ENCODE measurements at regions not wholly inside any gene's neighbourhood (a gene's known extent, or its start where the extent isn't known, plus 50 kb on each side); places are given as distances from the start of the nearest gene placed in this dataset.
A peak's percentile ranks its signal among the peaks of the same experiment; 100 is the strongest.

DNA sequence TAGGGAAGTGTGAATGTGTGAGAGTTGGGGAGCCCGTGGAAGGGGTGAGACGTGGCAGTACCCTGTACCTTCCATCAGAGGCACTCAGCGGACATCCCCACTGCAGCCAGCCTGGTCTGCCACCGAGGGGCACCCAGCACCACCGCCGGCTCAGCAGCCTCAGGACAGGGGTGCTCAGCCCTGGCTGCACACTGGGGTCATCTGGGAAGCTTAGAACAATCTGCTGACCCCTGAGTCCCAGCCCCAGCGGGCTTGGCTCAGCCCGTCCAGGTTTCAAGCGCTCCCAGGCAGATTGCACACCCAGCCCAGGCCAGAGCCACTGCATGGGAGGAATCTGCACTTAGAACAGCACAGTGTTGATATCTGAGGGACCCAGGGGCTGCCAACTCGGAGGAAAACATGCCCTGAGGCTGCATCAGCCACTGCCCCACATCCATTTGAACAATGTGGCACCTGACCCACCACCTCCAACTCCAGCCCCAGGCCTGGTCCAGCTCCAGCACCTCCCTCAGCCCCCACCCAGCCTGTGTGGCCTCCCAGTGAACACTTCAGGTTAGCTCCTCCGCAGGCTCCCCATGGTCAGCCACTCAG, 147.1 kb upstream of the OTOS start:
- no peak overlapping the region for H3K23ac ChIP-seq (ENCODE audit: low read depth, low read length, poor library complexity)
- peaks cover 0 to 5% of the 10 kb centered on the region in 2 donors for H3K9me3 ChIP-seq (replicated peaks in 1 of 2; ENCODE audit: control insufficient read depth in 2 of 2, insufficient read depth in 1 of 2, low read depth in 1 of 2, low read length in 2 of 2)
- peaks cover 0 to 4% of the 10 kb centered on the region in 2 donors for H3K4me1 ChIP-seq (ENCODE audit: control insufficient read depth in 2 of 2, insufficient read depth in 1 of 2, low read depth in 1 of 2, low read length in 2 of 2)
- no peak overlapping the region for H3K14ac ChIP-seq (ENCODE audit: low read length)
- H2AK5ac ChIP-seq (ENCODE audit: low read depth, low read length), result peak overlapping the region; percentile 59
- H3K4me2 ChIP-seq (ENCODE audit: insufficient read depth, low read length, poor library complexity, severe bottlenecking), result no peak overlapping the region
- H2BK12ac ChIP-seq (ENCODE audit: low read length), result no peak overlapping the region
- H2BK5ac ChIP-seq (ENCODE audit: low read length), result peak overlapping the region; percentile 78
- DNase-seq (ENCODE audit: low spot score), result no peak
- no peak overlapping the region for H4K8ac ChIP-seq (ENCODE audit: low read depth, low read length)
- WGBS, 2 donors (ENCODE audit: extremely low coverage in 2 of 2, insufficient read length in 2 of 2, insufficient replicate concordance in 1 of 2), result no CpG with 5 or more reads among the region's 11 CpGs
- no peak overlapping the region for H3K4me3 ChIP-seq (ENCODE audit: low read length in 2 of 2)
- H2BK120ac ChIP-seq (ENCODE audit: low read depth, low read length), result no peak overlapping the region
- H3K9ac ChIP-seq (ENCODE audit: low read depth, low read length, poor library complexity), result no peak overlapping the region
- H3K79me1 ChIP-seq (ENCODE audit: low read depth, low read length), result no peaks in the 10 kb centered on the region
- peak overlapping the region; percentile 22 for H4K91ac ChIP-seq (ENCODE audit: low read depth, low read length, poor library complexity)
- H2AFZ ChIP-seq (ENCODE audit: low read length), result peak overlapping the region; percentile 18
- peak overlapping the region; percentile 47 for H2BK15ac ChIP-seq (ENCODE audit: low read length)
- no peak overlapping the region for H3K4ac ChIP-seq (ENCODE audit: low read length)
- no peak overlapping the region for H3K27ac ChIP-seq (replicated peaks; ENCODE audit: low read length)
- no peaks in the 10 kb centered on the region for H3K27me3 ChIP-seq (ENCODE audit: control insufficient read depth in 3 of 3, insufficient read depth in 3 of 3, low read depth in 1 of 3, low read length in 3 of 3)
- peak overlapping the region; percentile 1 for H3K18ac ChIP-seq (ENCODE audit: low read length)
- no peaks in the 10 kb centered on the region for H3K36me3 ChIP-seq (replicated peaks in 1 of 2; ENCODE audit: control insufficient read depth in 2 of 2, insufficient read depth in 2 of 2, low read length in 2 of 2)

DNA sequence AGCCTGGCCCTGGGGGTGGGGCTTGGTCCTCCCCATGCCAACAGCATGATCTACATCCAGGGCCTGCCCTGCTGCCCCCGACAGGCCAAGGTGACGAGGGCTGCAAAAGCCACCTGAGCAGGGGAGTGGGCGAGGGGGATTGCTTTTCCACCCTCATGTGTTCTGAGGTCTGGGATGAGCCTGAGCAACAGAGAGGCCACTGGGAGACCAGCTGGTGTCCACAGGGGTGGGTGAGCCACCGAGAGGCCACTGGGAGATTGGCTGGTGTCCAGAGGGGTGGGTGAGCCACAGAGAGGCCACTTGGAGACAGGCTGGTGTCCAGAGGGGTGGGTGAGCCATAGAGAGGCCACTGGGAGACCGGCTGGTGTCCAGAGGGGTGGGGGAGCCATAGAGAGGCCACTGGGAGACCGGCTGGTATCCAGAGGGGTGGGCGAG, 147.4 kb upstream of the GPC1 start:
- Histone ChIP-seq H2BK12ac (ENCODE audit: low read length) (no peak overlapping the region), H2BK15ac (ENCODE audit: low read length) (peak overlapping the region; percentile 67), H3K18ac (ENCODE audit: low read length) (peak overlapping the region; percentile 1), H3K9ac (ENCODE audit: low read depth, low read length, poor library complexity) (no peak overlapping the region), H3K9me3 (replicated peaks in 1 of 2; ENCODE audit: control insufficient read depth in 2 of 2, insufficient read depth in 1 of 2, low read depth in 1 of 2, low read length in 2 of 2) (peaks cover 0 to 5% of the 10 kb centered on the region in 2 donors), H3K4me2 (ENCODE audit: insufficient read depth, low read length, poor library complexity, severe bottlenecking) (no peak overlapping the region), H3K4ac (ENCODE audit: low read length) (peak overlapping the region; percentile 55), H3K27me3 (ENCODE audit: control insufficient read depth in 3 of 3, insufficient read depth in 3 of 3, low read depth in 1 of 3, low read length in 3 of 3) (peaks cover 0 to 2% (median 0%) of the 10 kb centered on the region in 3 experiments), H4K8ac (ENCODE audit: low read depth, low read length) (no peak overlapping the region), H3K79me1 (ENCODE audit: low read depth, low read length) (no peaks in the 10 kb centered on the region), H4K91ac (ENCODE audit: low read depth, low read length, poor library complexity) (no peak overlapping the region), H3K4me3 (ENCODE audit: low read length in 2 of 2) (no peak overlapping the region), H3K23ac (ENCODE audit: low read depth, low read length, poor library complexity) (no peak overlapping the region), H2AK5ac (ENCODE audit: low read depth, low read length) (no peak overlapping the region), H2BK120ac (ENCODE audit: low read depth, low read length) (no peak overlapping the region), H2AFZ (ENCODE audit: low read length) (no peak overlapping the region), H3K36me3 (replicated peaks in 1 of 2; ENCODE audit: control insufficient read depth in 2 of 2, insufficient read depth in 2 of 2, low read length in 2 of 2) (no peaks in the 10 kb centered on the region), H3K4me1 (ENCODE audit: control insufficient read depth in 2 of 2, insufficient read depth in 1 of 2, low read depth in 1 of 2, low read length in 2 of 2) (peaks cover 0 to 4% of the 10 kb centered on the region in 2 donors), H2BK5ac (ENCODE audit: low read length) (no peak overlapping the region), H3K14ac (ENCODE audit: low read length) (no peak overlapping the region), H3K27ac (replicated peaks; ENCODE audit: low read length) (no peak overlapping the region)
- no CpG with 5 or more reads among the region's 7 CpGs for WGBS, 2 donors (ENCODE audit: extremely low coverage in 2 of 2, insufficient read length in 2 of 2, insufficient replicate concordance in 1 of 2)
- no peak for DNase-seq (ENCODE audit: low spot score)

DNA sequence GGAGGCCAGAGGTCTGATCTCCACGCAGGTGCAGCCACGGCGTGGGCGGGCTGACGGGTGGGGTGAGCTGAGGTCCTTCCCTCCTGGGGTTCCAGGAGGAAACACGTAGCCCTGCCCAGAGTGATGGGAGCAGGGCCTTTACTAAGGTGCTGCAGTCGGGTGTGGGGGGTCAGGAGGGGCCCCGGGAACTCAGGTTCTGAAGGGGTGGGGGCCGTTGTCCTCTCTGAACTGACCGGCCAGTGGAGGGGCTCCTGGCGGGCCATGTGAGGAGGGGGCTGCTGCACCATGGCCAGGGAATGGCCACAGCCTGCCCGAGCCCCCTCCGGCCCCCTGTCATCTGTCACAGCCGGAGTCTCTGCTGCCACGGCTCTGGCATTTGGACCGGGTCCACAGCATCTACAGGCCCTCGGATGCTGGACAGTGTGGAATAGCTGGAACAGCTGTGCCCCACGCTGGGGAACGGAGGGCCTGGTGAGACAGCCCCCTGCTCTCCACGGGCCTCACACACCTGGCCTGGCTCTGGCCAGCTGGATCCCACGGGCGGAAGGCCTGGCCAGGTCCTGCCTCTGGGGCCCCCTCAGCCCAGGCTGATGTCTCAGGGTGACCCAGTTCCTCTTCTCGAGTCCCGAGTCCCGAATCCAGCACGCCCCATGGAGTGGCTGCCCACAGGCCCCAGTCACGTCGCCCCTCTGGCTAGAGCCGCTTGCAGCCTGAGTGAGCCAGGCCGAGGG, 145.6 kb upstream of the GPC1 start:
- H2BK5ac ChIP-seq (ENCODE audit: low read length), result peak overlapping the region; percentile 63
- no CpG with 5 or more reads among the region's 30 CpGs for WGBS, 2 donors (ENCODE audit: extremely low coverage in 2 of 2, insufficient read length in 2 of 2, insufficient replicate concordance in 1 of 2)

More for the DNA sequence above, 145.6 kb upstream of the GPC1 start:
- Histone ChIP-seq H2BK120ac (ENCODE audit: low read depth, low read length) (no peak overlapping the region), H3K23ac (ENCODE audit: low read depth, low read length, poor library complexity) (peak overlapping the region; percentile 80), H2AK5ac (ENCODE audit: low read depth, low read length) (peak overlapping the region; percentile 71), H3K4ac (ENCODE audit: low read length) (no peak overlapping the region), H2AFZ (ENCODE audit: low read length) (no peak overlapping the region), H3K4me3 (ENCODE audit: low read length in 2 of 2) (no peak overlapping the region), H3K9ac (ENCODE audit: low read depth, low read length, poor library complexity) (no peak overlapping the region), H3K14ac (ENCODE audit: low read length) (no peak overlapping the region), H2BK12ac (ENCODE audit: low read length) (no peak overlapping the region), H3K4me2 (ENCODE audit: insufficient read depth, low read length, poor library complexity, severe bottlenecking) (no peak overlapping the region), H2BK15ac (ENCODE audit: low read length) (peak overlapping the region; percentile 3), H3K27me3 (ENCODE audit: control insufficient read depth in 3 of 3, insufficient read depth in 3 of 3, low read depth in 1 of 3, low read length in 3 of 3) (peaks cover 0 to 4% (median 0%) of the 10 kb centered on the region in 3 experiments), H3K27ac (replicated peaks; ENCODE audit: low read length) (no peak overlapping the region), H3K18ac (ENCODE audit: low read length) (peak overlapping the region; percentile 49), H3K36me3 (replicated peaks in 1 of 2; ENCODE audit: control insufficient read depth in 2 of 2, insufficient read depth in 2 of 2, low read length in 2 of 2) (no peaks in the 10 kb centered on the region), H3K4me1 (ENCODE audit: control insufficient read depth in 2 of 2, insufficient read depth in 1 of 2, low read depth in 1 of 2, low read length in 2 of 2) (peaks cover 2 to 4% of the 10 kb centered on the region in 2 donors), H3K9me3 (replicated peaks in 1 of 2; ENCODE audit: control insufficient read depth in 2 of 2, insufficient read depth in 1 of 2, low read depth in 1 of 2, low read length in 2 of 2) (peaks cover 0 to under 1% of the 10 kb centered on the region in 2 donors), H4K8ac (ENCODE audit: low read depth, low read length) (no peak overlapping the region), H4K91ac (ENCODE audit: low read depth, low read length, poor library complexity) (no peak overlapping the region), H3K79me1 (ENCODE audit: low read depth, low read length) (no peaks in the 10 kb centered on the region)
- DNase-seq (ENCODE audit: low spot score), result no peak
